ENCODE measurements at regions not wholly inside any gene's neighbourhood (a gene's known extent, or its start where the extent isn't known, plus 50 kb on each side); places are given as distances from the start of the nearest gene placed in this dataset.

GRCh38 chr5:106737111-106737510 lies 933.6 kb downstream of the EFNA5 start:
- TF ChIP-seq, protein P1, sequence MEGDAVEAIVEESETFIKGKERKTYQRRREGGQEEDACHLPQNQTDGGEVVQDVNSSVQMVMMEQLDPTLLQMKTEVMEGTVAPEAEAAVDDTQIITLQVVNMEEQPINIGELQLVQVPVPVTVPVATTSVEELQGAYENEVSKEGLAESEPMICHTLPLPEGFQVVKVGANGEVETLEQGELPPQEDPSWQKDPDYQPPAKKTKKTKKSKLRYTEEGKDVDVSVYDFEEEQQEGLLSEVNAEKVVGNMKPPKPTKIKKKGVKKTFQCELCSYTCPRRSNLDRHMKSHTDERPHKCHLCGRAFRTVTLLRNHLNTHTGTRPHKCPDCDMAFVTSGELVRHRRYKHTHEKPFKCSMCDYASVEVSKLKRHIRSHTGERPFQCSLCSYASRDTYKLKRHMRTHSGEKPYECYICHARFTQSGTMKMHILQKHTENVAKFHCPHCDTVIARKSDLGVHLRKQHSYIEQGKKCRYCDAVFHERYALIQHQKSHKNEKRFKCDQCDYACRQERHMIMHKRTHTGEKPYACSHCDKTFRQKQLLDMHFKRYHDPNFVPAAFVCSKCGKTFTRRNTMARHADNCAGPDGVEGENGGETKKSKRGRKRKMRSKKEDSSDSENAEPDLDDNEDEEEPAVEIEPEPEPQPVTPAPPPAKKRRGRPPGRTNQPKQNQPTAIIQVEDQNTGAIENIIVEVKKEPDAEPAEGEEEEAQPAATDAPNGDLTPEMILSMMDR (IDR thresholded peaks at IDR 0.05): no peak
- TF ChIP-seq EZH2 (IDR thresholded peaks at IDR 0.05; ENCODE audit: borderline replicate concordance, insufficient read depth, low read depth, low read length, poor library complexity, severe bottlenecking): no peak
